Suprapubic skin (tissue), 3 donors: ENCODE measurements at regions not wholly inside any gene's neighbourhood (a gene's known extent, or its start where the extent isn't known, plus 50 kb on each side); places are given as distances from the start of the nearest gene placed in this dataset.

Experiments
- CTCF ChIP-seq, 2 donors: fragments of 200-600 bp in 1 of 2; fragments of 450-650 bp in 1 of 2; sonication (generic) in 1 of 2; IDR thresholded peaks; one replicate each; pipeline ENCODE4 v1.5.1; 2016 to 2019; ENCODE audit warnings: antibody characterized with exemption in 2 of 2, mild to moderate bottlenecking in 1 of 2, moderate library complexity in 1 of 2
- EP300 ChIP-seq: sonication (generic); formaldehyde crosslinking; IDR thresholded peaks from one replicate; pipeline ENCODE4 v1.6.1; 2017; ENCODE audit warnings: antibody characterized with exemption
- POLR2A ChIP-seq, 2 donors: fragments of 450-650 bp; IDR thresholded peaks; one replicate each; pipeline ENCODE4 v1.6.1; 2017; ENCODE audit warnings: antibody characterized with exemption in 2 of 2, mild to moderate bottlenecking in 2 of 2, moderate library complexity in 2 of 2

GRCh38 chr13:85367887-85368286, 431.3 kb downstream of the SLITRK6 start:
- TF ChIP-seq CTCF (IDR thresholded peaks at IDR 0.05) (no peak), POLR2A (IDR thresholded peaks at IDR 0.05) (no peak), EP300 (no peak)
